ENCODE measurements at regions not wholly inside any gene's neighbourhood (a gene's known extent, or its start where the extent isn't known, plus 50 kb on each side); places are given as distances from the start of the nearest gene placed in this dataset.

DNA sequence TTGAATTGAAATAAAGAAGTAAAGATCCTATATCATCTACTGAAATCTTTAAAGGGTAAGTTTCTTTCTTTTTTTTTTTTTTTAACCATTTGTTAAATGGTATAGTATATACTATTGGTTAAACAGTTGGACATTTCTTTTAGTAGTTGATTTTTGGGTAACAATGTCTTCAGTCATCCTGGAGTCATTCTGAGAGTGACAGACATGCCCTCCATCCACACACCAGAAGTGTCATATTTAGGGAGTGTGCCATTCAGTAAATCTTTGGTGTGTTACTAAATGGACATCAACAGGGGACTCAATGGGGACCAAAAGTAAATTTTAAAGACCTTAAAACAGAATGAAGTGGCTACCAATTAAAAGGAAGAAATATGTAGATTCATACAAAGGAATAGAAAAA is 50.8 kb upstream of the SLC39A10 start:
- no peak overlapping the region for H3K27ac ChIP-seq
- H3K27me3 ChIP-seq: no peaks in the 10 kb centered on the region
- peaks cover 25% of the 10 kb centered on the region for H3K4me1 ChIP-seq
- no peak for DNase-seq (ENCODE audit: low spot score in 2 of 2)
- H3K4me3 ChIP-seq: no peak overlapping the region
- no peaks in the 10 kb centered on the region for H3K36me3 ChIP-seq
- TF ChIP-seq POLR2AphosphoS5 (IDR thresholded peaks at IDR 0.05): no peak
- TF ChIP-seq, protein P1, sequence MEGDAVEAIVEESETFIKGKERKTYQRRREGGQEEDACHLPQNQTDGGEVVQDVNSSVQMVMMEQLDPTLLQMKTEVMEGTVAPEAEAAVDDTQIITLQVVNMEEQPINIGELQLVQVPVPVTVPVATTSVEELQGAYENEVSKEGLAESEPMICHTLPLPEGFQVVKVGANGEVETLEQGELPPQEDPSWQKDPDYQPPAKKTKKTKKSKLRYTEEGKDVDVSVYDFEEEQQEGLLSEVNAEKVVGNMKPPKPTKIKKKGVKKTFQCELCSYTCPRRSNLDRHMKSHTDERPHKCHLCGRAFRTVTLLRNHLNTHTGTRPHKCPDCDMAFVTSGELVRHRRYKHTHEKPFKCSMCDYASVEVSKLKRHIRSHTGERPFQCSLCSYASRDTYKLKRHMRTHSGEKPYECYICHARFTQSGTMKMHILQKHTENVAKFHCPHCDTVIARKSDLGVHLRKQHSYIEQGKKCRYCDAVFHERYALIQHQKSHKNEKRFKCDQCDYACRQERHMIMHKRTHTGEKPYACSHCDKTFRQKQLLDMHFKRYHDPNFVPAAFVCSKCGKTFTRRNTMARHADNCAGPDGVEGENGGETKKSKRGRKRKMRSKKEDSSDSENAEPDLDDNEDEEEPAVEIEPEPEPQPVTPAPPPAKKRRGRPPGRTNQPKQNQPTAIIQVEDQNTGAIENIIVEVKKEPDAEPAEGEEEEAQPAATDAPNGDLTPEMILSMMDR (IDR thresholded peaks at IDR 0.05): no peak
- TF ChIP-seq EP300 (IDR thresholded peaks at IDR 0.05): no peak
- TF ChIP-seq POLR2A (IDR thresholded peaks at IDR 0.05): no peak
- no peaks in the 10 kb centered on the region for H3K9me3 ChIP-seq

DNA sequence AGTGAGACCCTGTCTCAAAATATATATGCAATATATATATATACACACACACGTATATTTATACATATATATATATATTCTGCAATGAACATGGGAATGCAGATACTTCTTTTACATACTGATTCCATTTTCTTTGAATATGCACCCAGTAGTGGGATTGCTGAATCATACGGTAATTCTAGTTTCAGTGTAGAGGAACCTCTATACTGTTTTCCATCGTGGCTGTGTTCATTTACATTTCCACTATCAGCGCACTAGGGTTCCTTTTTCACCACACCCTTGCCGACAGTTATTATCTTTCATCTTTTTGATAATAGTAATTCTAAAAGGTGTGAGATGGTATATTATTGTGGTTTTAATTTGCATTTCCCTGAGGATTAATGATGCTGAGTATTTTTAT is 52.3 kb upstream of the SLC39A10 start:
- peaks cover 34% of the 10 kb centered on the region for H3K4me1 ChIP-seq
- no peak for TF ChIP-seq EP300 (IDR thresholded peaks at IDR 0.05)
- TF ChIP-seq POLR2AphosphoS5 (IDR thresholded peaks at IDR 0.05): no peak
- TF ChIP-seq POLR2A (IDR thresholded peaks at IDR 0.05): no peak
- TF ChIP-seq, protein P1 (IDR thresholded peaks at IDR 0.05): no peak
- H3K4me3 ChIP-seq: no peak overlapping the region
- no peak overlapping the region for H3K27ac ChIP-seq
- DNase-seq (ENCODE audit: low spot score in 2 of 2): no peak
- H3K36me3 ChIP-seq: no peaks in the 10 kb centered on the region
- 64% methylated on average over 5 of the region's 5 CpGs for WGBS
- H3K9me3 ChIP-seq: no peaks in the 10 kb centered on the region
- H3K27me3 ChIP-seq: no peaks in the 10 kb centered on the region

GRCh38 chr2:195603998-195604397 is 53.0 kb upstream of the SLC39A10 start:
- no peak for DNase-seq (ENCODE audit: low spot score in 2 of 2)
- Histone ChIP-seq H3K27ac (no peak overlapping the region), H3K27me3 (no peaks in the 10 kb centered on the region), H3K36me3 (no peaks in the 10 kb centered on the region), H3K4me3 (no peak overlapping the region), H3K9me3 (no peaks in the 10 kb centered on the region), H3K4me1 (peaks cover 34% of the 10 kb centered on the region)
- WGBS: 76% methylated on average over 4 of the region's 4 CpGs
- TF ChIP-seq POLR2A (IDR thresholded peaks at IDR 0.05): no peak
- TF ChIP-seq, protein P1 (IDR thresholded peaks at IDR 0.05): no peak
- TF ChIP-seq POLR2AphosphoS5 (IDR thresholded peaks at IDR 0.05): no peak
- TF ChIP-seq EP300 (IDR thresholded peaks at IDR 0.05): no peak

DNA sequence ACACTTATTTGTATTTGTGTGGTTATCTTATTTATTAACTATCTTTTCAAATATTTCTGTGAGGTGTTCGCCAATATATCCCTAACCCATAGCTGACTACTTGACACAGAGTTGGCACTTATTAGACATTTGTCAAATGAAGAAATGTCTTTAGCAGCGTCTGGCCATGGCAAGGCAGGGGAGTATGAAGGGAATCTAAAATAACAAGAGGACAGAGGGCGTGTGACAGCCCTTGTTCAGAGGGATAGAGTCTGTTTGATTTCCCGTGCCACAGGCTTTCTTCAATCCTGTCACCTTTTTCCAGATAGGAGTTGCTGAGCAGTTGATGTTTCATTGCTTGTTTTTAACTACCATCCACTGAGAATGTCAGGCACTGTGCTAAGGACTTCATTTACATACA is 53.6 kb upstream of the SLC39A10 start:
- no peak for TF ChIP-seq POLR2A (IDR thresholded peaks at IDR 0.05)
- no peak for TF ChIP-seq EP300 (IDR thresholded peaks at IDR 0.05)
- TF ChIP-seq, protein P1 (IDR thresholded peaks at IDR 0.05): no peak
- TF ChIP-seq POLR2AphosphoS5 (IDR thresholded peaks at IDR 0.05): no peak
- Histone ChIP-seq H3K4me3 (no peak overlapping the region), H3K9me3 (no peaks in the 10 kb centered on the region), H3K36me3 (no peaks in the 10 kb centered on the region), H3K27me3 (no peaks in the 10 kb centered on the region), H3K4me1 (peaks cover 30% of the 10 kb centered on the region), H3K27ac (peak overlapping the region; percentile 23)
- DNase-seq (ENCODE audit: low spot score in 2 of 2): no peak
- 58% methylated on average over 4 of the region's 4 CpGs for WGBS

- no peak for DNase-seq (ENCODE audit: low spot score in 2 of 2)
- H3K4me3 ChIP-seq: no peak overlapping the region
- H3K27me3 ChIP-seq: no peaks in the 10 kb centered on the region
- peaks cover 30% of the 10 kb centered on the region for H3K4me1 ChIP-seq
- TF ChIP-seq, protein P1 (IDR thresholded peaks at IDR 0.05): no peak
- TF ChIP-seq POLR2A (IDR thresholded peaks at IDR 0.05): no peak
- TF ChIP-seq POLR2AphosphoS5 (IDR thresholded peaks at IDR 0.05): no peak
- no peak for TF ChIP-seq EP300 (IDR thresholded peaks at IDR 0.05)
- H3K27ac ChIP-seq: no peak overlapping the region
- 90% methylated on average over 7 of the region's 7 CpGs for WGBS
- no peaks in the 10 kb centered on the region for H3K36me3 ChIP-seq
- no peaks in the 10 kb centered on the region for H3K9me3 ChIP-seq
These were observed 54.3 kb upstream of the SLC39A10 start for GRCh38 chr2:195602687-195603086.

All from suprapubic skin (tissue), 4 donors.